Caco-2 (cell line): ENCODE measurements at regions not wholly inside any gene's neighbourhood (a gene's known extent, or its start where the extent isn't known, plus 50 kb on each side); places are given as distances from the start of the nearest gene placed in this dataset.
"Not testable (repeated sequence)": the region's sequence is repeated elsewhere in the genome, so short reads cannot be mapped to it uniquely, and the experiment has no call there.

Source experiments
- BruUV-seq: library from RNA; stranded (reverse); fragments of 400-500 nt; replicated peaks from 2 replicates; lab custom pipeline; 2021; lab: Mats Ljungman, UMichigan
- CTCF ChIA-PET: fragments of 300-600 bp; sonication (Branson Sonifier 250); formaldehyde crosslinking; loops from one replicate; lab custom pipeline; 2022; ENCODE audit warnings: antibody characterized with exemption; lab: Charles Lee
- POLR2A ChIA-PET: fragments of 300-600 bp; sonication (Branson Sonifier 250); formaldehyde crosslinking; loops from one replicate; lab custom pipeline; 2022; ENCODE audit warnings: antibody characterized with exemption; lab: Charles Lee
- DNase-seq, 2 experiments: peaks; one replicate each; pipeline versions ENCODE4 v3.0.0 to v3.0.0-alpha.2; 2020 to 2022
- H3K27me3 ChIP-seq: replicated peaks from 2 replicates; pipeline ENCODE4 v1.6.0; 2011; ENCODE audit warnings: low read length; ENCODE audit not compliant: control insufficient read depth, insufficient read depth
- H3K36me3 ChIP-seq: 2 replicates; pipeline ENCODE4 v1.5.1; 2011; ENCODE audit warnings: low read length; ENCODE audit not compliant: control insufficient read depth, insufficient read depth
- H3K4me1 ChIP-seq: fragments of 250-450 bp; sonication (Bioruptor Pico); 2 replicates; pipeline ENCODE4 v1.5.1; 2020; ENCODE audit warnings: mild to moderate bottlenecking
- H3K4me3 ChIP-seq: 2 replicates; pipeline ENCODE4 v1.5.1; 2011; ENCODE audit warnings: low read depth, mild to moderate bottlenecking, control low read depth, low read length
- H3K9me3 ChIP-seq: fragments of 250-450 bp; sonication (Bioruptor Pico); 2 replicates; pipeline ENCODE4 v1.5.1; 2020; ENCODE audit warnings: mild to moderate bottlenecking, moderate library complexity
- H3K27ac Mint-ChIP-seq: one replicate; pipeline ENCODE4 v1.8.0; 2022; ENCODE audit warnings: mixed read lengths; ENCODE audit not compliant: unreplicated experiment
- H3K27me3 Mint-ChIP-seq: one replicate; pipeline ENCODE4 v1.8.0; 2022; ENCODE audit warnings: mixed read lengths; ENCODE audit not compliant: insufficient read depth, unreplicated experiment
- H3K36me3 Mint-ChIP-seq: one replicate; pipeline ENCODE4 v1.8.0; 2022; ENCODE audit warnings: mild to moderate bottlenecking, mixed read lengths; ENCODE audit not compliant: insufficient read depth, unreplicated experiment
- H3K4me1 Mint-ChIP-seq: one replicate; pipeline ENCODE4 v1.8.0; 2022; ENCODE audit warnings: low read depth, mixed read lengths; ENCODE audit not compliant: unreplicated experiment
- H3K4me3 Mint-ChIP-seq: one replicate; pipeline ENCODE4 v1.8.0; 2022; ENCODE audit warnings: mild to moderate bottlenecking, moderate library complexity, mixed read lengths; ENCODE audit not compliant: unreplicated experiment
- H3K9me3 Mint-ChIP-seq: one replicate; pipeline ENCODE4 v1.8.0; 2022; ENCODE audit warnings: mixed read lengths; ENCODE audit not compliant: unreplicated experiment
- intact Hi-C: fragments of 100-400 bp; cut with micrococcal nuclease; formaldehyde crosslinking; loops from one replicate; pipeline ENCODE4 v1.10.0; 2022; ENCODE audit not compliant: unreplicated experiment
- TF ChIP-seq, protein P1 (sequence below), 2 experiments: fragments of 200-600 bp in 1 of 2; IDR thresholded peaks; 1 replicate in 1 of 2; 2 replicates in 1 of 2; pipeline versions ENCODE4 v1.5.1 to v1.8.0; 2011 to 2022; ENCODE audit warnings: antibody characterized with exemption in 1 of 2, control low read depth in 1 of 2, inconsistent platforms in 1 of 2, low read depth in 1 of 2, low read length in 1 of 2, mild to moderate bottlenecking in 1 of 2, moderate library complexity in 1 of 2; ENCODE audit not compliant: insufficient read depth in 1 of 2, severe bottlenecking in 1 of 2, unreplicated experiment in 1 of 2

DNA sequence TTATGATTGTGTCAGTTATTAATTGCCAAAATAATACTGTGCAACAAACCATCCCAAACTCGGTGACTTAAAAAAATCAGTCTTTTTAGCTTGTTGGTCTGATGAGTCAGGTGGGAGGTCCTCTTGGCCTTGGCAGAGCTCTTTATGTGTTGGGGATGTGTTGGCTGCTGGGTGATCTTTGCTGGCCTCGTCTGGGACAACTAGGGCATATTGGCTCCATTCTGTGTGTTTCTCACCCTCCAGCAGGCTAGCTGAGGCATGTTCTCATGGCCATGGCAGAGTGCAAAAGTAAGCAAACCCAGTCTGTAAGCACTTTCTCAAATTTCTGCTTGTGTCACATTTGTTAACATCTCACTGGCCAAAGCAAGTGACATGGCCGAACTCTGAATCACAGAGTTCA lies 251.6 kb downstream of the RPLP1 start:
- Mint-ChIP-seq H3K9me3 (peaks cover 13% of the 10 kb centered on the region), H3K27me3 (no peaks in the 10 kb centered on the region), H3K27ac (no peak overlapping the region), H3K36me3 (no peaks in the 10 kb centered on the region), H3K4me3 (no peak overlapping the region), H3K4me1 (no peaks in the 10 kb centered on the region)
- TF ChIP-seq, protein P1, sequence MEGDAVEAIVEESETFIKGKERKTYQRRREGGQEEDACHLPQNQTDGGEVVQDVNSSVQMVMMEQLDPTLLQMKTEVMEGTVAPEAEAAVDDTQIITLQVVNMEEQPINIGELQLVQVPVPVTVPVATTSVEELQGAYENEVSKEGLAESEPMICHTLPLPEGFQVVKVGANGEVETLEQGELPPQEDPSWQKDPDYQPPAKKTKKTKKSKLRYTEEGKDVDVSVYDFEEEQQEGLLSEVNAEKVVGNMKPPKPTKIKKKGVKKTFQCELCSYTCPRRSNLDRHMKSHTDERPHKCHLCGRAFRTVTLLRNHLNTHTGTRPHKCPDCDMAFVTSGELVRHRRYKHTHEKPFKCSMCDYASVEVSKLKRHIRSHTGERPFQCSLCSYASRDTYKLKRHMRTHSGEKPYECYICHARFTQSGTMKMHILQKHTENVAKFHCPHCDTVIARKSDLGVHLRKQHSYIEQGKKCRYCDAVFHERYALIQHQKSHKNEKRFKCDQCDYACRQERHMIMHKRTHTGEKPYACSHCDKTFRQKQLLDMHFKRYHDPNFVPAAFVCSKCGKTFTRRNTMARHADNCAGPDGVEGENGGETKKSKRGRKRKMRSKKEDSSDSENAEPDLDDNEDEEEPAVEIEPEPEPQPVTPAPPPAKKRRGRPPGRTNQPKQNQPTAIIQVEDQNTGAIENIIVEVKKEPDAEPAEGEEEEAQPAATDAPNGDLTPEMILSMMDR (IDR thresholded peaks at IDR 0.05; ENCODE audit: insufficient read depth in 1 of 2, low read depth in 1 of 2, low read length in 1 of 2, severe bottlenecking in 1 of 2, unreplicated experiment in 1 of 2) = no peak
- Histone ChIP-seq H3K9me3 (no peaks in the 10 kb centered on the region; the same call in 1 of the 2 replicates), H3K36me3 (no peaks in the 10 kb centered on the region), H3K4me3 (no peak overlapping the region), H3K27me3 (no peaks in the 10 kb centered on the region), H3K4me1 (no peaks in the 10 kb centered on the region)
- ChIA-PET CTCF (no interaction called here), POLR2A (no interaction called here)
- no peak for DNase-seq
- BruUV-seq = no TSS peak
- intact Hi-C loops = no loop called here

DNA sequence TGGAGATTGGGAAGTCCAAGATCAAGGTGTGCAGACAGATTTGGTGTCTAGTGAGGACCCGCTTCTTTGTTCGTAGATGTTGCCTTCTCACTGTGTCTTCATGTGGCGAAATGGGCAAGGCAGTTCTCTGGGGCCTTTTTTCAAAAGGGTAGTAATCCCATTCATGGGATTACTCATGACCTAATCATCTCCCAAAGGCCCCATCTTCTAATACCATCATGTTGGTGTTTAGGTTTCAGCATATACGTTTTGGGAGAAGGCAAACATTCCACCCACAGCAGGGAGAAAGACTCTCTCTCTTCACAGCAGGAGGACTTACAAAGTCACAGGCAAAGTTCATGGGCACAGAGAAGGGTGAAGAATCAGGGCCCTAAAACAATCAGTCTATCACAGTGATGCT lies 252.1 kb downstream of the RPLP1 start:
- no TSS peak for BruUV-seq
- peaks cover 18% of the 10 kb centered on the region for H3K9me3 Mint-ChIP-seq
- intact Hi-C loops = no loop called here
- no peak overlapping the region for H3K4me3 Mint-ChIP-seq
- no peaks in the 10 kb centered on the region; the same call in 1 of the 2 replicates for H3K9me3 ChIP-seq
- CTCF ChIA-PET = no interaction called here
- DNase-seq = no peak
- POLR2A ChIA-PET = no interaction called here
- H3K27me3 Mint-ChIP-seq = no peaks in the 10 kb centered on the region
- no peaks in the 10 kb centered on the region for H3K27me3 ChIP-seq
- no peaks in the 10 kb centered on the region for H3K4me1 ChIP-seq
- no peaks in the 10 kb centered on the region for H3K36me3 Mint-ChIP-seq
- TF ChIP-seq, protein P1 (IDR thresholded peaks at IDR 0.05; ENCODE audit: insufficient read depth in 1 of 2, low read depth in 1 of 2, low read length in 1 of 2, severe bottlenecking in 1 of 2, unreplicated experiment in 1 of 2) = no peak
- H3K27ac Mint-ChIP-seq = no peak overlapping the region
- H3K4me3 ChIP-seq = no peak overlapping the region
- H3K36me3 ChIP-seq = no peaks in the 10 kb centered on the region
- no peaks in the 10 kb centered on the region for H3K4me1 Mint-ChIP-seq

DNA sequence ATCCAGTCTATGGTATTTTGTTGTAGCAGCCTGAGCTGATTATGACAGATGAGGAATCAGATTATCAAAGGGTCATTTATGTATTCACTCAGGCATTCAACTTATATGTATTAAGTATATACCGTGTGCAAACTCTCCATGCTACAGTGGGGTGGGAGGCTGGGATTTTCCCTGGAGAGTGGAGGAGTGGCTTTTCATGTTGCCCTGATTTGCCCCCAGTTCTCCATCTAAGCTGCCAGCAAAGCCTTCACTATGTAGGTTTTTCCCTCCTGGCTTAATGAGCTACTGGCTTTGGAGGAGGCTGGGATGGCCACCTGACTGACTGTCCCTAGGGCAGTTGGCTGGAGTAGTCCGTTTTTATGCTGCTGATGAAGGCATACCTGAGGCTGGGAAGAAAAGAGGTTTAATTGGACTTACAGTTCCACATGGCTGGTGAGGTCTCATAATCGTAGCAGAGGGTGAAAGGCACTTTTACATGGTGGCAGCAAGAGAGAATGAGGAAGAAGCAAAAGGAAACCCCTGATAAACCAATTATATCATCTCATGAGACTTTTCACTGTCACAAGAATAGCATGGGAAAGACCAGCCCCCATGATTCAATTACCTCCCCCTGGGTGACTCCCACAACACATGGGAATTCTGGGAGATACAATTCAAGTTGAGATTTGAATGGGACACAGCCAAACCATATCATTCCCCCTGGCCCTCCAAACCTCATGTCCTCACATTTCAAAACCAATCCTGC lies 253.9 kb downstream of the RPLP1 start:
- CTCF ChIA-PET = no interaction called here
- no peaks in the 10 kb centered on the region; the same call in 1 of the 2 replicates for H3K9me3 ChIP-seq
- Mint-ChIP-seq H3K4me1 (no peaks in the 10 kb centered on the region), H3K4me3 (no peak overlapping the region), H3K9me3 (peaks cover 21% of the 10 kb centered on the region), H3K36me3 (no peaks in the 10 kb centered on the region), H3K27ac (no peak overlapping the region), H3K27me3 (peaks cover 3% of the 10 kb centered on the region)
- BruUV-seq = no TSS peak
- no peak overlapping the region for H3K4me3 ChIP-seq
- POLR2A ChIA-PET = no interaction called here
- no peaks in the 10 kb centered on the region for H3K4me1 ChIP-seq
- TF ChIP-seq, protein P1 (IDR thresholded peaks at IDR 0.05; ENCODE audit: insufficient read depth in 1 of 2, low read depth in 1 of 2, low read length in 1 of 2, severe bottlenecking in 1 of 2, unreplicated experiment in 1 of 2) = no peak
- intact Hi-C loops = no loop called here
- DNase-seq = no peak
- H3K36me3 ChIP-seq = no peaks in the 10 kb centered on the region
- H3K27me3 ChIP-seq = no peaks in the 10 kb centered on the region

DNA sequence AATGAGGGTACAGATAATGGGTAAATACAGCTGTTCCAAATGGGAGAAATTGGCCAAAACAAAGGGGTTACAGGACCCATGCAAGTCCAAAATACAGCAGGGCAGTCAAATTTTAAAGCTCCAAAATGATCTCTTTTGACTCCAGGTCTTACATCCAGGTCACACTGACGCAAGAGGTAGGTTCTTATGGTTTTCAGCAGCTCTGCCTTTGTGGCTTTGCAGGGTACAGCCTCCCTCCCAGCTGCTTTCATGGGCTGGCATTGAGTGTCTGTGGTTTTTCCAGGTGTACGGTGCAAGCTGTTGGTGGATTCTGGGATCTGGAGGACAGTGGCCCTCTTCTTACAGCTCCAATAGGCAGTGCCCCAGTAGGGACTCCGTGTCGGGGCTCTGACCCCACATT lies 254.6 kb downstream of the RPLP1 start:
- H3K27ac Mint-ChIP-seq, H3K4me1 Mint-ChIP-seq, H3K4me3 ChIP-seq, intact Hi-C loops, H3K4me1 ChIP-seq, H3K9me3 ChIP-seq, CTCF ChIA-PET, H3K27me3 Mint-ChIP-seq, H3K4me3 Mint-ChIP-seq, H3K36me3 Mint-ChIP-seq, POLR2A ChIA-PET, H3K27me3 ChIP-seq, DNase-seq, H3K36me3 ChIP-seq, BruUV-seq: not testable (repeated sequence)
- H3K9me3 Mint-ChIP-seq = peaks cover 21% of the 10 kb centered on the region

DNA sequence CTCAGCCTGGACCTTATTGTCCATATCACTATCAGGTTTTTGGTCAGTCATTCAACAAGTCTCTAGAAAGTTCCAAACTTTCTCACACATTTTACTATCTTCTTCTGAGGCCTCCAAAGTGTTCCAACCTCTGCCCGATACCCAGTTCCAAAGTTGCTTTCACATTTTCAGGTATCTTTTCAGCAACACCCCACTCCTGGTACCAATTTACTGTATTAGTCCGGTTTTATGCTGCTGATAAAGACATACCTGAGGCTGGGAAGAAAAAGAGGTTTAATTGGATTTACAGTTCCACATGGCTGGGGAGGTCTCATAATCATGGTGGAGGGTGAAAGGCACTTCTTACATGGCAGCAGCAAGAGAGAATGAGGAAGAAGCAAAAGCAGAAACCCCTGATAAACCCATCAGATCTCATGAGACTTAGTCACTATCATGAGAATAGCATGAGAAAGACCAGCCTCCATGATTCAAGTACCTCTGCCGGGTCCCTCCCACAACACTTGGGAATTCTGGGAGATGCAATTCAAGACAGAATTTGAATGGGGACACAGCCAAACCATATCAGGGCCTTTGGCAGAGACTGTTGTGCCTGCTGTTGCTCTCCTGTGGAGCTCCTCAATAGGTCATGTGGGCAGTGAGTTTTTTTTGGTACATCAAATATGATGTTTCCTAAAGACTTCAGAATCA lies 256.0 kb downstream of the RPLP1 start:
- H3K9me3 Mint-ChIP-seq = peaks cover 21% of the 10 kb centered on the region
- H3K27ac Mint-ChIP-seq, CTCF ChIA-PET, H3K4me3 ChIP-seq, intact Hi-C loops, POLR2A ChIA-PET, H3K27me3 ChIP-seq, H3K9me3 ChIP-seq, H3K4me1 Mint-ChIP-seq, DNase-seq, H3K36me3 ChIP-seq, H3K4me3 Mint-ChIP-seq, H3K4me1 ChIP-seq, H3K27me3 Mint-ChIP-seq, H3K36me3 Mint-ChIP-seq, BruUV-seq: not testable (repeated sequence)
